ENCODE measurements at regions not wholly inside any gene's neighbourhood (a gene's known extent, or its start where the extent isn't known, plus 50 kb on each side); places are given as distances from the start of the nearest gene placed in this dataset.

- H3K27ac ChIP-seq, result no peak overlapping the region
- TF ChIP-seq EP300 (IDR thresholded peaks at IDR 0.05), result no peak
- no peak for TF ChIP-seq POLR2A (IDR thresholded peaks at IDR 0.05)
- TF ChIP-seq CTCF (IDR thresholded peaks at IDR 0.05), result no peak
- H3K27me3 ChIP-seq, result no peaks in the 10 kb centered on the region
- no peaks in the 10 kb centered on the region for H3K36me3 ChIP-seq
- WGBS, 2 donors, result 37 to 38% methylated on average over 7 of the region's 7 CpGs
- H3K9me3 ChIP-seq, result no peaks in the 10 kb centered on the region
- no peaks in the 10 kb centered on the region for H3K4me1 ChIP-seq
- no peak for DNase-seq (ENCODE audit: low spot score in 2 of 2)
- no peak overlapping the region for H3K4me3 ChIP-seq
These were observed 782.0 kb upstream of the ZWINT start for GRCh38 chr10:57142925-57143576.

- 94 to 95% methylated on average over 1 of the region's 1 CpG for WGBS, 2 donors
- no peaks in the 10 kb centered on the region for H3K9me3 ChIP-seq
- no peak for DNase-seq (ENCODE audit: low spot score in 2 of 2)
- no peaks in the 10 kb centered on the region for H3K4me1 ChIP-seq
- H3K36me3 ChIP-seq, result no peaks in the 10 kb centered on the region
- H3K27ac ChIP-seq, result no peak overlapping the region
- no peak for TF ChIP-seq POLR2A (IDR thresholded peaks at IDR 0.05)
- H3K27me3 ChIP-seq, result no peaks in the 10 kb centered on the region
- H3K4me3 ChIP-seq, result no peak overlapping the region
These were observed 780.6 kb upstream of the ZWINT start for GRCh38 chr10:57141708-57142107.

- H3K27ac ChIP-seq, result no peak overlapping the region
- H3K9me3 ChIP-seq, result no peaks in the 10 kb centered on the region
- 41 to 45% methylated on average over 1 of the region's 1 CpG for WGBS, 2 donors
- TF ChIP-seq CTCF (IDR thresholded peaks at IDR 0.05), result no peak
- no peak for TF ChIP-seq POLR2A (IDR thresholded peaks at IDR 0.05)
- no peak for TF ChIP-seq EP300 (IDR thresholded peaks at IDR 0.05)
- H3K36me3 ChIP-seq, result no peaks in the 10 kb centered on the region
- H3K4me1 ChIP-seq, result no peaks in the 10 kb centered on the region
- no peak for DNase-seq (ENCODE audit: low spot score in 2 of 2)
- no peak overlapping the region for H3K4me3 ChIP-seq
- H3K27me3 ChIP-seq, result no peaks in the 10 kb centered on the region
These were observed 758.6 kb upstream of the ZWINT start for GRCh38 chr10:57119684-57120083.

GRCh38 chr10:57113545-57113944 lies 752.5 kb upstream of the ZWINT start:
- no peaks in the 10 kb centered on the region for H3K36me3 ChIP-seq
- WGBS, 2 donors, result 78 to 86% methylated on average over 2 of the region's 2 CpGs
- H3K27ac ChIP-seq, result no peak overlapping the region
- H3K4me3 ChIP-seq, result no peak overlapping the region
- no peaks in the 10 kb centered on the region for H3K27me3 ChIP-seq
- no peaks in the 10 kb centered on the region for H3K4me1 ChIP-seq
- TF ChIP-seq CTCF (IDR thresholded peaks at IDR 0.05), result no peak
- TF ChIP-seq POLR2A (IDR thresholded peaks at IDR 0.05), result no peak
- no peak for TF ChIP-seq EP300 (IDR thresholded peaks at IDR 0.05)
- H3K9me3 ChIP-seq, result no peaks in the 10 kb centered on the region
- no peak for DNase-seq (ENCODE audit: low spot score in 2 of 2)

- WGBS, 2 donors, result 14 to 31% methylated on average over 1 of the region's 1 CpG
- no peaks in the 10 kb centered on the region for H3K36me3 ChIP-seq
- no peak for TF ChIP-seq CTCF (IDR thresholded peaks at IDR 0.05)
- no peak for TF ChIP-seq EP300 (IDR thresholded peaks at IDR 0.05)
- no peak for TF ChIP-seq POLR2A (IDR thresholded peaks at IDR 0.05)
These were observed 741.2 kb upstream of the ZWINT start for GRCh38 chr10:57102236-57102635.

GRCh38 chr10:57098146-57098545 lies 737.1 kb upstream of the ZWINT start:
- Histone ChIP-seq H3K4me1 (no peaks in the 10 kb centered on the region), H3K27me3 (no peaks in the 10 kb centered on the region), H3K9me3 (no peaks in the 10 kb centered on the region), H3K36me3 (no peaks in the 10 kb centered on the region), H3K4me3 (no peak overlapping the region), H3K27ac (no peak overlapping the region)
- TF ChIP-seq CTCF (IDR thresholded peaks at IDR 0.05) (no peak), EP300 (IDR thresholded peaks at IDR 0.05) (no peak), POLR2A (IDR thresholded peaks at IDR 0.05) (no peak)
- DNase-seq (ENCODE audit: low spot score in 2 of 2), result no peak
- 57 to 63% methylated on average over 2 of the region's 2 CpGs for WGBS, 2 donors

More at GRCh38 chr10:57102236-57102635, 741.2 kb upstream of the ZWINT start:
- Histone ChIP-seq H3K27me3 (no peaks in the 10 kb centered on the region), H3K9me3 (no peaks in the 10 kb centered on the region), H3K27ac (no peak overlapping the region), H3K4me3 (no peak overlapping the region), H3K4me1 (no peaks in the 10 kb centered on the region)
- DNase-seq (ENCODE audit: low spot score in 2 of 2), result no peak

Measured in tibial nerve (tissue), 4 donors.